ENCODE measurements at regions not wholly inside any gene's neighbourhood (a gene's known extent, or its start where the extent isn't known, plus 50 kb on each side); places are given as distances from the start of the nearest gene placed in this dataset.

DNA sequence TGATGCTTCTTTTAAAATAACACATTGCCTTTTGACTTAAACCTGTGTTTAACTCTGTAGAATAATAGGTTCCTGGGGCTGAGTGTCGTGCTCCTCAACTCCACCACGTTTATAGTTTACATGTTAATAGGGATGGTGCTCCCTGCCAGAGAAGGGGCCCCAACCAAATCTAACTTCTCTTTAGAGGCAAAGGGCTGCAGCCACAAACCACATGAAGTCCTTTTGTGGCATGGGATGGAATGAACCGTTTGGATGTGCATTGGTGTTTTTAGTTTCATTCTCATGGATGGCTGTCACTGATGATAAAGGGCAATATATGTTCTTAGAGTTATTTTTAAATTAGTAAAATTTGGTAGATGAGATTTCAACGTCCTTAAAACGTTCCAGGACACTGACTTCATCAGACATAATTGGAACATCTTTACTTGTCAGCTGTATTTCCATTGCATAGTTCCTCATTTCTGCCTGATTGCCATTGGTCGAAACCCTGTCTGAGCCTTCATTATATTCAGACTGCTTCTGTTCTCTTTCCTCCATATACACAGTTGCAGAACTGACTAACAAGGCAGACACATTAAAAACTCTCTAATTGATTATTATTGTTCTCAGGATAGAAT is 60.4 kb upstream of the HPF1 start:
- intact Hi-C loops (cut with micrococcal nuclease; ENCODE audit: unreplicated experiment) (no loop called here), in situ Hi-C loops (cut with HindIII; ENCODE audit: extremely low pct_ligation_motif_present, low pct_unique_long_range_greater_than_20kb) (no loop called here)
- H3K4me1 ChIP-seq (ENCODE audit: insufficient read depth, low read length), result no peaks in the 10 kb centered on the region
- FAIRE-seq (no peak), ATAC-seq (no peak), DNase-seq (ENCODE audit: low spot score) (no peak)
- ChIA-PET POLR2A (no interaction called here), CTCF (ENCODE audit: low intra/inter-chr PET ratio, low total read pairs) (no interaction called here)
- no peak overlapping the region for H3K9ac ChIP-seq (ENCODE audit: insufficient read depth, low read depth, low read length)
- H3K27me3 ChIP-seq (ENCODE audit: control insufficient read depth in 1 of 2, insufficient read depth in 2 of 2, low read length in 2 of 2), result no peaks in the 10 kb centered on the region
- no peaks in the 10 kb centered on the region for H3K79me2 ChIP-seq (ENCODE audit: insufficient read depth, low read length)
- H4K20me1 ChIP-seq (ENCODE audit: insufficient read depth, low read length), result no peaks in the 10 kb centered on the region
- no TSS peak for BruUV-seq (replicated peaks)
- no peaks in the 10 kb centered on the region for H3K9me3 ChIP-seq (ENCODE audit: low read length)
- H3K4me2 ChIP-seq (ENCODE audit: low read depth, low read length), result no peak overlapping the region
- H2AFZ ChIP-seq (ENCODE audit: low read length), result no peak overlapping the region
- no peaks in the 10 kb centered on the region for H3K36me3 ChIP-seq (replicated peaks in 1 of 2; ENCODE audit: control insufficient read depth in 1 of 2, insufficient read depth in 2 of 2, low read length in 2 of 2)
- WGBS (ENCODE audit: low lambda C conversion rate), result under 1% methylated on average over 6 of the region's 6 CpGs
- no peak overlapping the region for H3K27ac ChIP-seq (ENCODE audit: extremely low read length, insufficient read depth, low read length)
- no peak for TF ChIP-seq CEBPB (IDR thresholded peaks at IDR 0.05; ENCODE audit: borderline replicate concordance, low read depth, low read length)
- TF ChIP-seq SP2 (CRISPR knock-in tag; IDR thresholded peaks at IDR 0.05), result no peak
- no peak for TF ChIP-seq RAD51 (IDR thresholded peaks at IDR 0.05; ENCODE audit: borderline replicate concordance)
- H3K4me3 ChIP-seq (replicated peaks in 1 of 3; ENCODE audit: insufficient read depth in 1 of 3, low read depth in 2 of 3, low read length in 3 of 3), result no peak overlapping the region

DNA sequence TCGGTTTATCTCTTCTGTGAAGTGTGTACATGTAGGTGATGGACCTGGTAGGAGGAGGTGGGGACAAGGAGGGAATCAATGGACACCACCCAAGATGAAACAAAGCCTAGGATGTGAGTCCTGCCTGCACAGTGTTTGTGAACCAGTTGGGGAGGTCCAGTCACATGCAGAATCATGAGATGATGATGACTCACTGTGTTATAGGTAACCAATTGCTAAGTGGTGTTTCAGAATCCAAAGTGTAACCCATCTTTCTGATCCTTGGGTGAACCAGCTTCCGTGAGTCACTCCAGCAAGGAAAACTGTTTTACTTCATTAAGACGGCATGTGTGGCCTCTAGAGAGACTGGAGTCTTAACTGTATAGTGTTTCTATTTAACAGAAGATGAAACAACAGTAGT is 57.9 kb upstream of the HPF1 start:
- Histone ChIP-seq H3K79me2 (ENCODE audit: insufficient read depth, low read length) (no peaks in the 10 kb centered on the region), H3K9ac (ENCODE audit: insufficient read depth, low read depth, low read length) (no peak overlapping the region), H3K4me2 (ENCODE audit: low read depth, low read length) (no peak overlapping the region), H3K4me1 (ENCODE audit: insufficient read depth, low read length) (no peaks in the 10 kb centered on the region), H3K9me3 (ENCODE audit: low read length) (no peaks in the 10 kb centered on the region), H3K4me3 (replicated peaks in 1 of 3; ENCODE audit: insufficient read depth in 1 of 3, low read depth in 2 of 3, low read length in 3 of 3) (no peak overlapping the region), H3K36me3 (replicated peaks in 1 of 2; ENCODE audit: control insufficient read depth in 1 of 2, insufficient read depth in 2 of 2, low read length in 2 of 2) (no peaks in the 10 kb centered on the region), H3K27me3 (ENCODE audit: control insufficient read depth in 1 of 2, insufficient read depth in 2 of 2, low read length in 2 of 2) (no peaks in the 10 kb centered on the region), H2AFZ (ENCODE audit: low read length) (no peak overlapping the region), H3K27ac (ENCODE audit: extremely low read length, insufficient read depth, low read length) (no peak overlapping the region), H4K20me1 (ENCODE audit: insufficient read depth, low read length) (no peaks in the 10 kb centered on the region)
- CTCF ChIA-PET (ENCODE audit: low intra/inter-chr PET ratio, low total read pairs), result no interaction called here
- POLR2A ChIA-PET, result no interaction called here
- DNase-seq (ENCODE audit: low spot score) (peak; percentile 2), ATAC-seq (no peak), FAIRE-seq (no peak)
- no TSS peak for BruUV-seq (replicated peaks)
- TF ChIP-seq NRL (CRISPR knock-in tag; IDR thresholded peaks at IDR 0.05; ENCODE audit: borderline replicate concordance) (no peak), CREB1 (IDR thresholded peaks at IDR 0.05) (0 out of 2 replicates have a peak, but pooled peaks have one; percentile 14), CREB1 (CRISPR knock-in tag; IDR thresholded peaks at IDR 0.05) (no peak), FOSL2 (CRISPR knock-in tag; IDR thresholded peaks at IDR 0.05) (peak; percentile 19; the same call in 1 of the 2 replicates)
- in situ Hi-C loops (cut with HindIII; ENCODE audit: extremely low pct_ligation_motif_present, low pct_unique_long_range_greater_than_20kb) (no loop called here), intact Hi-C loops (cut with micrococcal nuclease; ENCODE audit: unreplicated experiment) (no loop called here)
- WGBS (ENCODE audit: low lambda C conversion rate), result 4% methylated on average over 3 of the region's 3 CpGs

Measured in HepG2 (cell line).